MCF 10A (cell line): ENCODE measurements at regions not wholly inside any gene's neighbourhood (a gene's known extent, or its start where the extent isn't known, plus 50 kb on each side); places are given as distances from the start of the nearest gene placed in this dataset.

ENCODE experiments used
- BruUV-seq: library from RNA; stranded (reverse); fragments of 400-500 nt; replicated peaks from 2 replicates; lab custom pipeline; 2021; lab: Mats Ljungman, UMichigan
- CTCF ChIA-PET: fragments of 300-600 bp; sonication (Branson Sonifier 250); formaldehyde crosslinking; extraction: SDS; loops from one replicate; lab custom pipeline; 2021; ENCODE audit warnings: antibody characterized with exemption, inconsistent platforms; lab: Yijun Ruan, JAX
- POLR2A ChIA-PET: fragments of 300-600, 350-650 bp; sonication (Branson Sonifier 250); formaldehyde crosslinking; extraction: SDS; loops from one replicate; lab custom pipeline; 2020; ENCODE audit warnings: antibody characterized with exemption, inconsistent platforms; lab: Yijun Ruan, JAX
- DNase-seq: peaks from one replicate; pipeline ENCODE4 v3.0.0-alpha.2; 2018; ENCODE audit not compliant: unreplicated experiment
- H3K27ac Mint-ChIP-seq: one replicate; pipeline ENCODE4 v1.8.0; 2022; ENCODE audit warnings: mild to moderate bottlenecking, low read depth, mixed read lengths; ENCODE audit not compliant: unreplicated experiment
- H3K27me3 Mint-ChIP-seq: one replicate; pipeline ENCODE4 v1.8.0; 2022; ENCODE audit warnings: mixed read lengths; ENCODE audit not compliant: insufficient read depth, unreplicated experiment
- H3K36me3 Mint-ChIP-seq: one replicate; pipeline ENCODE4 v1.8.0; 2022; ENCODE audit warnings: mild to moderate bottlenecking, moderate library complexity, mixed read lengths; ENCODE audit not compliant: insufficient read depth, unreplicated experiment
- H3K4me1 Mint-ChIP-seq: one replicate; pipeline ENCODE4 v1.8.0; 2022; ENCODE audit warnings: mixed read lengths; ENCODE audit not compliant: insufficient read depth, unreplicated experiment
- H3K4me3 Mint-ChIP-seq: one replicate; pipeline ENCODE4 v1.8.0; 2022; ENCODE audit warnings: mild to moderate bottlenecking, moderate library complexity, mixed read lengths; ENCODE audit not compliant: unreplicated experiment
- H3K9me3 Mint-ChIP-seq: one replicate; pipeline ENCODE4 v1.8.0; 2022; ENCODE audit warnings: mixed read lengths; ENCODE audit not compliant: unreplicated experiment
- CTCF ChIP-seq: fragments of 200-600 bp; IDR thresholded peaks from one replicate; pipeline ENCODE4 v1.8.0; 2022; ENCODE audit warnings: antibody characterized with exemption, mild to moderate bottlenecking; ENCODE audit not compliant: unreplicated experiment
- intact Hi-C: fragments of 100-400 bp; cut with micrococcal nuclease; formaldehyde crosslinking; loops from 2 replicates; pipeline ENCODE4 v1.14.1; 2022

DNA sequence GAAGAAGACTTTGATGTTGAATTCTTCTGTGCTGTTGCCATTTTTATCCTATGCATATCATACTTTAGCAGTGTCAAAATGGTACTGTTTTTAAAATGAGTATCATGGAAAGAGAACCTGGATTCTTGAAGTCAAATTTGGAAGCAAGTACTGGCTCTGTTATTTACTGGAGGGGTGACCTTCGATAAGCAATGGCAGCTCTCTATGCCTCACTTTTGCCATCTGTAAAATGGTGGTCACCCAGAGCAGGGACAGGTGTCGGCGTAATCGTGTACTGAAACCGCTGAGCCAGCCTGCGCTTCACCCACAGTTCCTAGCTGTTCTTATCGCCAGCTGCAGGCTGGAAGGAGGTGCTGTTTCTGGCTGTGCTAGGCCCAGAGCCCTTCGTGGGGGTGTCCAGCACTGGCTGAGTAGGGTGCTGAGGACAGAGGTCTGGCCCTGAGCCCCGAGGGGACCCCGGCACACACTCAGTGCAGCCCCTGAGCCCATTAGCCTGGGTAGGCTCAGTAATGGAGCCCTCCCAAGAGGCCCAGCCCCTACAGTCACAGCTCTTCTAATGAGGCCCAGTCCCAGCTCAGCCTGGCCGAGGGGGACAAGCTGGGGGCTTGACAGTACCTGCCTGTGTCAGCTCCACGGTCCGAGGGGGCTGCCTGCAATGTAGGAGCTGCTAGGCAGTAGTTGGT is 183.5 kb downstream of the PHETA1 start:
- ChIA-PET CTCF (interaction anchor here (0.5 kb wide), 1 partner anchor 1894 kb away, joined by 3 read pairs; no protein-coding TSS in a partner anchor), POLR2A (no interaction called here)
- DNase-seq: no peak
- Mint-ChIP-seq H3K36me3 (no peaks in the 10 kb centered on the region), H3K27me3 (peaks cover 66% of the 10 kb centered on the region), H3K4me1 (no peaks in the 10 kb centered on the region), H3K27ac (no peak overlapping the region), H3K9me3 (no peaks in the 10 kb centered on the region), H3K4me3 (no peak overlapping the region)
- intact Hi-C loops: no loop called here
- BruUV-seq: no TSS peak
- no peak for TF ChIP-seq CTCF

DNA sequence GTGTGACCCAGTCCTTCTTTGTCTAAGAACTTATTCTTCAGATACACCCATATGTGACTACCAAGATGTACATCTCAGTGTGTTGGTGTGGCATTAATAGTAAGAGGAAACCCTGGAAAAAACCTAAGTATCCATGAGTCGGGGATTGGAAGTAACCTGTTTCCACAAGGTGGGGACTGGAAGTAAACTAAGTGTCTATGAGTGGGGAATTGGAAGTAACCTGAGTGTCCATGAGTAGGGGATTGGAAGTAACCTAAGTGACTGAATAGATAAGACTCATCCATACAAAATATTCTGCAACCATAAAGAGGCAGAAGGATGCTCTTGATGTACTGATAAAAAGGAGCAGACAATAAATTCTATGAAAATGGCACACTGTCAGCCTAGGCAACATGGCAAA is 184.7 kb downstream of the PHETA1 start:
- no peaks in the 10 kb centered on the region for H3K36me3 Mint-ChIP-seq
- no peaks in the 10 kb centered on the region for H3K4me1 Mint-ChIP-seq
- no peak for TF ChIP-seq CTCF
- H3K27me3 Mint-ChIP-seq: peaks cover 66% of the 10 kb centered on the region
- intact Hi-C loops: no loop called here
- CTCF ChIA-PET: interaction anchor here (0.6 to 0.9 kb wide), 2 partner anchors 26 to 1569 kb away, joined by 4 to 5 read pairs; no protein-coding TSS in a partner anchor
- H3K9me3 Mint-ChIP-seq: no peaks in the 10 kb centered on the region
- POLR2A ChIA-PET: no interaction called here
- H3K4me3 Mint-ChIP-seq: no peak overlapping the region
- no peak overlapping the region for H3K27ac Mint-ChIP-seq
- BruUV-seq: no TSS peak
- DNase-seq: no peak

GRCh38 chr12:111183094-111183493 is 185.8 kb downstream of the PHETA1 start:
- no peak for DNase-seq
- no peaks in the 10 kb centered on the region for H3K4me1 Mint-ChIP-seq
- no peak overlapping the region for H3K27ac Mint-ChIP-seq
- H3K36me3 Mint-ChIP-seq: no peaks in the 10 kb centered on the region
- no peak for TF ChIP-seq CTCF
- H3K4me3 Mint-ChIP-seq: no peak overlapping the region
- ChIA-PET CTCF (interaction anchor here (0.6 kb wide), 1 partner anchor 39 kb away, joined by 3 read pairs; no protein-coding TSS in a partner anchor), POLR2A (no interaction called here)
- peaks cover 66% of the 10 kb centered on the region for H3K27me3 Mint-ChIP-seq
- intact Hi-C loops: no loop called here
- H3K9me3 Mint-ChIP-seq: no peaks in the 10 kb centered on the region
- no TSS peak for BruUV-seq

DNA sequence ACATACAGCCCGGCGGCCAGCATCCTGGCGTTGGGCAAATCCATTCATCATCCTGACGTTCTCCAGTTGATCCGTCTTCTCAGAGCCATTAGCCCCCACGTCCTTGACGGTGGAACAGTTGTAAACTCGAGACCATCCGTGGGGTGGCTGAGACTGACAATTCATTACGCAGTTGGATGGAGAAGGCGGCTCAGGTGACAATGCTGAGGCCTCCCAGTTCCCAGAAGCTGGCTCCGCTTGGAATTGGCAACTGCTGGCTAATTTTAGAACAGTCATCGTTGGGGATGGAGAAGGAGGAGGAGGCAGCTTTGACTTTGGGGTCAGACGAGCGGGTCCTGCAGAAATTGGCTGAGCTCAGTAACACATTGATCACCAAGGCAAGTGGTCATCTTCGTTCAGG is 186.5 kb downstream of the PHETA1 start:
- ChIA-PET CTCF (interaction anchor here (0.6 to 1.5 kb wide), 2 partner anchors 38 to 92 kb away, joined by 3 to 4 read pairs; no protein-coding TSS in a partner anchor), POLR2A (no interaction called here)
- Mint-ChIP-seq H3K9me3 (no peaks in the 10 kb centered on the region), H3K27ac (no peak overlapping the region), H3K27me3 (peaks cover 62% of the 10 kb centered on the region), H3K4me3 (no peak overlapping the region), H3K36me3 (no peaks in the 10 kb centered on the region), H3K4me1 (no peaks in the 10 kb centered on the region)
- TF ChIP-seq CTCF: no peak
- no TSS peak for BruUV-seq
- no peak for DNase-seq
- intact Hi-C loops: no loop called here
